ENCODE measurements at regions not wholly inside any gene's neighbourhood (a gene's known extent, or its start where the extent isn't known, plus 50 kb on each side); places are given as distances from the start of the nearest gene placed in this dataset.

GRCh38 chr3:24607281-24607680, 112.6 kb upstream of the THRB start:
- no peak overlapping the region for H3K27ac ChIP-seq
- no peak for TF ChIP-seq CTCF (conservative IDR thresholded peaks at IDR 0.05; ENCODE audit: low read depth)
- DNase-seq (ENCODE audit: low spot score), result no peak
- CTCF ChIA-PET, result no interaction called here
- POLR2A ChIA-PET (ENCODE audit: low non-redundant PET), result no interaction called here

- TF ChIP-seq CTCF (conservative IDR thresholded peaks at IDR 0.05; ENCODE audit: low read depth), result no peak
- H3K27ac ChIP-seq, result no peak overlapping the region
- DNase-seq (ENCODE audit: low spot score), result no peak
- POLR2A ChIA-PET (ENCODE audit: low non-redundant PET), result no interaction called here
- CTCF ChIA-PET, result no interaction called here
Observed at GRCh38 chr3:24608701-24609390, 114.2 kb upstream of the THRB start.

GRCh38 chr3:24614359-24614758, 119.7 kb upstream of the THRB start:
- TF ChIP-seq CTCF (conservative IDR thresholded peaks at IDR 0.05; ENCODE audit: low read depth), result no peak
- no peak overlapping the region for H3K27ac ChIP-seq
- ChIA-PET POLR2A (ENCODE audit: low non-redundant PET) (no interaction called here), CTCF (no interaction called here)
- no peak for DNase-seq (ENCODE audit: low spot score)

GRCh38 chr3:24615177-24615576, 120.5 kb upstream of the THRB start:
- no peak overlapping the region for H3K27ac ChIP-seq
- no peak for DNase-seq (ENCODE audit: low spot score)
- POLR2A ChIA-PET (ENCODE audit: low non-redundant PET), result no interaction called here
- CTCF ChIA-PET, result no interaction called here
- no peak for TF ChIP-seq CTCF (conservative IDR thresholded peaks at IDR 0.05; ENCODE audit: low read depth)

GRCh38 chr3:24616110-24616829, 121.6 kb upstream of the THRB start:
- no peak overlapping the region for H3K27ac ChIP-seq
- TF ChIP-seq CTCF (conservative IDR thresholded peaks at IDR 0.05; ENCODE audit: low read depth), result no peak
- CTCF ChIA-PET, result no interaction called here
- POLR2A ChIA-PET (ENCODE audit: low non-redundant PET), result no interaction called here
- DNase-seq (ENCODE audit: low spot score), result no peak

GRCh38 chr3:24622138-24622537, 127.5 kb upstream of the THRB start:
- TF ChIP-seq CTCF (conservative IDR thresholded peaks at IDR 0.05; ENCODE audit: low read depth), result no peak
- POLR2A ChIA-PET (ENCODE audit: low non-redundant PET), result no interaction called here
- DNase-seq (ENCODE audit: low spot score), result no peak
- H3K27ac ChIP-seq, result no peak overlapping the region
- CTCF ChIA-PET, result no interaction called here

All from RWPE1 (cell line).